Activated CD4-positive, alpha-beta T cell treated with anti-CD3 and anti-CD28 coated beads, Interleukin-2, amount 50 U/mL, for 4 hours (primary cell): ENCODE measurements at regions not wholly inside any gene's neighbourhood (a gene's known extent, or its start where the extent isn't known, plus 50 kb on each side); places are given as distances from the start of the nearest gene placed in this dataset.

ENCODE experiments used
- DNase-seq, 2 experiments: peaks; one replicate each; pipeline ENCODE4 v3.0.0-alpha.2; 2020

DNA sequence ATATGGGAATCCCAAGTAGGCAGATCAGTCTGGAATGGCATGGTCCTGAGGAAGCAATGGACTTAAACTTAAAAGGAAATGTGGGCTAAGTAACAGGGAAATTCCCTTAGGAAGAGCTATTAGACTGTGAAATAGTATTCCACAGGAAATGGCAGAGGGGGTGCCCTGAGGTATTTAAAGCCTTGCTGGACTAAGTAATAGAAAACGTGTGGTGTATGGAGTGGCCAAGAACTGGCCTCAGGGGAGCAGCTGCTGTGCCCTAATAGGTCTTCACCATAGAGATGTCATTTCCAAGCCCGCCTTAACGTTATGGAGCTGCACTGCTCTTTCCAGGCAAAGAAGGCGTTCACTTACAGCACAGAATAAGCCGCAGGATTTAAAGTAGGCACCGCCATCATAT, 365.2 kb upstream of the ZMIZ1 start:
- DNase-seq = no peak

DNA sequence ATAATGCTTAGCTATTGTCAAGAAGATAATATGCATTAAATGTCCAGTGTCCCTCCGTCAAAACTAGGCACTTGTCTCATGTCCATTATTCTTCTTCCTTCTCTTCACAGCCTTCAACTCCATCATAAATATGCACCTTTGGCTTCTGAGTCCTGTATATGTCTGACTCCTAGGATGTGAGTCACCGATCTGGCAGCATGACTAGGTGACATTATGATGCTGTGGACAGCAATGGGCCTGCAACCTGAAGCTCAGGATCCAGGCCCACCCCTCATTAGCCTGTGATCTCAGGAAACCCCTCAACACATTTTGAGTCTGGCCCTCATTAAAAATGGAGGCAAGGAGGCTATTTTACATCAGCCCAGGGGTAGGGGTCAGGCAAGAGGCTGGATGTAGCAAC, 362.5 kb upstream of the ZMIZ1 start:
- DNase-seq = no peak

DNA sequence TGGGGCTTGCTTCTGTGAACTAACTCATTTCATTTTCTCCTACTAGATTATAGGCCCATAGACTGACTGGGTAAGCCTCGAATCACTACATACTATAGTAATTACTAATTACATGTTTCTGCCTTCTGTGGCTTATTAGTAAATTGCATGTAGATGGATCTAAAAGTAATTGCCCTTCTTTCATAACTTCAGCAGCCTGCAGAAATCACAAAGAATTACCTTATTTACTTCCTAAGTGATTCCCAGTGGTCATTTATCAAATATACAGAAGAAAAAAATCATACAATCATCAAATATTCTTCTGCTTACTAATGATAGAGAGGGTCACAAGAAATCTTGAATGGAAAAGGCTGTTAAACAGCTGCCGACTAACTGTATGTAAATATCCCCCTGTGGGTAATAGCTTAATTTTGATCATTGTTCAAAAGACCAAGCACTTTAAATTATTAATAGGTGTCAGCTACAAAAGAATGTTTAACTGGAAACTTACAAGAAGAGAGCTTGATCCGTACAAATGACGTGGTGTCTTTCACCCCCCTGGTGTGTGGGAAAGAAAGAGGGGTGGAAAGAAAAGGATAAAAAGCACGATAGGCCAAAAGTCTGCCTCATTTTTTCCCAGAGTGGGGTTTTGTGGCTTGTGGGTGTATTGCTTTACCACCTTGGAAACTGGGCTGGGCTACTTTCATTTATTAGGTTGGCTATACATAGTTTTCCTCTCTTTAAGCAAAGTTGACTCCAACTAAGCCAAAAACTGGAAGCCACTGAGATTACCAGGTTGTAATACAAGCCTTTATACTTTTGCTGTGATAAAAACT, 361.8 kb upstream of the ZMIZ1 start:
- DNase-seq = no peak

DNA sequence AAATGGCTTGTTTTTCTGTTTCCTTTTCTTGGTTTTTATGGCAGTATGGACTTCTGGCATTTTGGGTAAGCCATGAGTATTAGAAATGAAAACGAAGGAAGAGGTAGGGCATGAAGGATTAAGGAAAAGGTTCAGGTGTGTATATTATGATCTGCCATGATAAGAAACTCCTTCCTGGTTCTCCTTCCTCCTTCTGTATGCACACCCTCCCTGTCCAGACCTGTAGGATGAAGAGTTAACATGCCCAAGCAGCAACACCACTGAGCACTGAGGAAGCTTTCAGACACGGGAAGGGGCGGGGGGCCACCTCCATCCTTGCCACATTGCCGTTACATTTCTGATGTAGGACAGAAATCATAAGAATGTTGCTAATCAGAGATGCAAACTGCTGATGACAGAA, 361.0 kb upstream of the ZMIZ1 start:
- no peak for DNase-seq

DNA sequence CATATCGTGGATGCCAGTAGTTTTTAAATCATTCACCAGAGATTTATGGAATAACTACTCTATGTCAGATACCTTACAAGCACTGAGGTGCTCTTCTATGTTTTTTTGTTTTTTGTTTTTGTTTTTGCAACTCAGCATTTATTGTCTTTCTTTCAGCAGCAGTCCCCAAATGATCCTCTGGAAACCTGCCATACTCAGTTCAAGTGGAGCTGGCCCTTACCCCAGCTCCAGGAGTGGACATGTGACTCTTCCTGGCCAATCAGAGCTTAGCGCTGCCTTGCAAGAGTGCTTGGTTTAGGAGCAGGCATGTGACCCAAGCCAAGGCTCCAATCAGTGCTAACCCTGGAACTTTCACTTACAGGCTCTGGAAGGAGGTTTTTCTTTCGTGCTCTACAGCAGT, 356.6 kb upstream of the ZMIZ1 start:
- no peak for DNase-seq

DNA sequence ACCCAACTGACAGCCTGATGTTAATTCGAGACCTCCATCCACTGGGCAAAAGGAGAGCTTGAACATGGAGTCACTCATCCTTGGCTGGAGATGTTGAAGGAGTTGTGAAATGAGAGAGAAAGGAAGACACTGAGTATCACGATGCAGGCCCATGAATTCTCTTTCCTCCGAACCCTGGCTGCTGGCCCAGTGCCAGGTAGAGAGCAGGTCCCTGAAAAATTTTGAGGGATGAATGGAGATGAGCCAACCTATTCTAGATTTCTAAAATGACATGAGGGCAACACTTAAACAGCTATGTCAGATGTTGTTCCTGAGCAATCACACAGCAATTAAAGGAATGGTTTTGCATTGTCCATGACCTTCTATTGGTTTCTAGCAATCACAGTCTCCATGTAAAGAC, 355.1 kb upstream of the ZMIZ1 start:
- no peak for DNase-seq

DNA sequence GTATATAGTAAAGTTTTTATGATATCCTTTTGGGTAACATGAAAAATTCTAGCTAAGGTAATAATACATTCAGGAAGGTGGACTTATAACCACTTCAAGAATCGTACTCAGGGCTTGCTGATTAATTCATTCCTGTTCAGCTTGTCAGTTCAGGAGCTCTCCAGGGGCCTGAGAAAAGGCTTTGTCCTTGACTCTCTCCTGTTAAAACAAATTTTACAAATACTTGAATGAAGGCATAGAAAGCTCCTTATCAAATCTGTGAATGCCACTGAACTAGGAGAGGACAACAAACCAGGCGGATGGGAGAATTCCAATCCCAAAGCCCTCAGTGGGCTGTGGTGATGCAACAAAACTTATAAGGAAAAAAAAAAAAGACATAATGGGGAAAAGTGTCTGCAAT, 354.5 kb upstream of the ZMIZ1 start:
- no peak for DNase-seq

DNA sequence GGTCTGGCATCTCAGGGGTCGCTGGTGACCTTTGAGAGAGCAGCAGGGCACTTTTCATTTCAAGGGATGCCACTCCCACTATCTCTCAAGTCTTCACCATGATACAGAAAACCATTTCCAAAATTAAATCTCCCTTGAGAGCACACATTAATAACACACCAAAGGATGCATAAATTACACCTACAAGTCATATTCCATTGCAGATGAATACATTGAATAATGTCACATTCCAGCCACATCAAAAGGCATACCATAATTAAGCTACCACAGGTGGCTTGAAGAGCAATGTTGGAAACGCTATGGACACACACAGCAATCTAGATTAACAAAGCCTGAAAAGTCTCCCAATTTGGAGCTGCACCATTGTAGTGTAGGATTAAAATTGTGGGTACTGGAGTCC, 353.3 kb upstream of the ZMIZ1 start:
- DNase-seq = no peak

DNA sequence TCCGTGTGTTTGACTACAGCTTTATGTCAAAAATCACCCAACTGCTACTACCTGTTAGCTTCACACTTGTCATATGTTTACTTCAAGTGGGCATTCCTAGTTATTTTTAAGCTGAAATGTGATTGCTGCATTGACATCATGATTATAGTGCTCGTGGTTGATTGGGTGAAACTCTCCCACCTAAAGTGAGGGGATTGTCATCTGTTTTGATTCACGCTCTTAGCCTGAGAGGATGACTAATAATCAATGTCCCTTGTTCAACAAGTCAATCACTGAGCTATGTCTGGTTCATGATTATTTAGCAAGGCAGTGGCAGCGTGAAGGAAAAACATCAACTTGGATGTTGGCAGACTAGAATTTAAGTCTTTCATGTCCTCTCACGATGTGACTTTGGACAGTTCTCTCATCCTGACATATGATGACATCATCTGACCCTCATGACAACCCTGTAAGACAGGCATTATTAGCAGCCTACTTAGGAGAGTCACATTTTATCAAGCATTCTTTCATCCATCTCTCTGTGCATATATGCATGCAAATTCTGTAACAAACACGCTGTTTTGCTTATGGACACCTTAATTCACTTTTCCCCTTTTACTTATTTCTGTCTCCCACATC, 352.6 kb upstream of the ZMIZ1 start:
- no peak for DNase-seq

DNA sequence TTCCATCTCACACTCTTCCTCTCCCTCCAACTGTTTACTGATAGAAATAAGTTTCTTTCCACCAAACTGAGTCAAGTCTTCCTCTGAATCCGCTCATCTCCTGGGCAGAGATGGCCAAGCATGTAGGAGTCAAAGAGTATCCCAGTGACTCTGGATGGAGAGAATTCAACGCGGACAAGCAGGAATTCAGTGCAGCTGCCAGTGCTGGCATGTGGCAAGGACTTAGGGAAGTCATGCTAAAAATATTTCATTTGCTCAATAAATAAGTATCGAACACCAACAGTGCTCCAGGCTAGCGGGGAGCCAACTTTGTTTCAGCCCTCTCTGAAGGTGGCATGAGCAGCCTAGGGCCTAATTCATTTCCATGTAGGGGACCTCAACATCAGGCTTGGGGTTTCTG, 351.6 kb upstream of the ZMIZ1 start:
- no peak for DNase-seq

DNA sequence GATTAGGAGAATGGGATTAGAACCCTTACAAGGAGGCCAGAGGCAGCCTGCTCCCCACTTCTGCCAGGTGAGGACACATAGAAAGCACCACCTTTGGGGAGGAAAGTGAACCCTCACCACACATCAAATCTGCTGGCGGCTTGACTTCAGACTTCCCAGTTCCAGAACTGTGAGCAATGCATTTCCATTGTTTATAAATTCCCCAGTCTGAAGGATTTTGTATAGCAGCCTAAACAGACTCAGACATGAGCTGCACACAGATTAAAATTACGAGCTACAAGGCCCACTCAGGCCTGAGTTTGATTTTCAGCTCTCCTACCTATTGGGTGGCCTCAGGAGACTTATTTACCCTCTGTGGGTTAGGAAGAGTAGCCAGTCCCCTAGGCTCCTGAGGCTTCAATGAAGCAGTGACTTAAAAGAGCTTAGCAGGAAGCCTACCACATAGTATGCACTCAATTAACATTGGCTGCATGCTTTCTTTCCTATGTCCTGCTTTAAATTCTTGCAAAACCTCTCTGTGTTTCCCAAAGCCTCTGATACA, 350.7 kb upstream of the ZMIZ1 start:
- no peak for DNase-seq

DNA sequence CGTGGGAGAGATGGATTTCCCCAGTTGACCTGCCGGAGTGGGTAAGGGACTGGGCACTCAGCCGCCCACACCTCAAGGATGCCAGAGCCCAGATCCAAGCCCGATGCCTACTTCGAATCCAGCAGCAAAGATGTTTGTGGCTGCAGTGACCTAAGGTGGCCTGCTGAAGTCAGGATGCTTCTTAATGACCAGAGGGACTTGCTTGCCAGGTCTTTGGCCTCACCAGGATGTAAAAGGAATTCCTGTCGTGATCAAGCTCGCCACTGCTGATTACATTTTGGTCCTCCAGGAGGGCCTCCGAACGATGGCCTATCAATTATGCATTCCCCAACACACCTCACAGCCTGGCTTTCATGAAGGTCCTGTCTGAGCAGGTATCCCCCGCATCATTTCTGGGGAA, 349.5 kb upstream of the ZMIZ1 start:
- no peak for DNase-seq

DNA sequence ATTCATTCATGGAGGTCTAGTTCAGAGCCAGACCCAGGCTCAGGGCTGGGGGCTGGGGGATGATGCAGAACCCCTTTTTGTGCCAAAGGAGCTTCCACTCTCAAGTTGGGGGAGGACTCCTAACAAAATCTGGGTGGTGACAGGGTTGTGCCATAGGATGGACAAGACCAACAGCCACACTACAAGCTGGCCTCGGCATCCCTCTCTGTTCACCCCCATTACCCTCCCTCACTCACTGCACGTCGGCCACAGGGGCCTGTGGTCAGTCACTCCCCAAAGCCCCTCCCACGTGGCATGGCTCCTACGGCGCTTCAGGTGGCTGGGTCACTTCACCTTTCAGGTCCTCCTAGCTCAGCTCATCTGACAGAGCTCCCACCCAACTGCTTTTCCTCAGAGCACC, 348.7 kb upstream of the ZMIZ1 start:
- DNase-seq = no peak

DNA sequence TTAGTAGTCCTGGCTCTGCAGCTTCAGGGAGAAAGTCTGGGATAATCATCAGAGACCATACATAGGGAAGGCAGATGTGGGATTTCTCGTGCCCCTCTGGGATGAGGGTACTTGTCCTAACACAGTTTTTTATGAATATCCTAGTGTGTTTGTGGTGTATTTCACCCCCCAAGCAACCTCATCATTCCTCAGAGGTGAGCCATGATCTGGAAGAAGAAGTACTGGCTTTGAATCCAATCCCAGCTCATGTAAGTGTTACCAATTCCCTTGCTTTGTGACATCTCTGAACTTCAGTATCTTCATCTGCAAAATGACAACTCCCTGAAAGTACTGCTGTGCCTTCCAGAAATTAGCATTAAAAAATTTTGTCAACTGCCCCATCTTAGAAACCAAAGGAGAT, 347.5 kb upstream of the ZMIZ1 start:
- no peak for DNase-seq

DNA sequence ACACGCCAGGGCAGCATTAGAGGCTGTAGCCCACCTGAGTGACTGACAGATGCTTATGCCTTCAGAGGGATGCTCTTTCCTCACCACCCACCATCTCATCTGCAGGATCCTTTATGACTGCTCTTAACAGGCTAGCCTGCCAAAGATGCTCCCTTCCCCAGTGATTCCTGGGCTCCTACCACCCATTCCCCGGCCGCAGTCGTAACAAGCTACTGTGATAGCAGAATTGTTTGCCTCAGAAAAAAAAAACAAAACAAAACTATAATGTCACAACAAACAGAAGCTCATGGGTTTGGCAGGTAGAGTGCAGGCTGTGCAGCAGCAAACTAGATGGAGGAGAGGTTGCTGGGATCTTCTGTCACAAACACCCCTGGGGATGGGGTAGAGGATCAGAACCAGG, 343.9 kb upstream of the ZMIZ1 start:
- no peak for DNase-seq

DNA sequence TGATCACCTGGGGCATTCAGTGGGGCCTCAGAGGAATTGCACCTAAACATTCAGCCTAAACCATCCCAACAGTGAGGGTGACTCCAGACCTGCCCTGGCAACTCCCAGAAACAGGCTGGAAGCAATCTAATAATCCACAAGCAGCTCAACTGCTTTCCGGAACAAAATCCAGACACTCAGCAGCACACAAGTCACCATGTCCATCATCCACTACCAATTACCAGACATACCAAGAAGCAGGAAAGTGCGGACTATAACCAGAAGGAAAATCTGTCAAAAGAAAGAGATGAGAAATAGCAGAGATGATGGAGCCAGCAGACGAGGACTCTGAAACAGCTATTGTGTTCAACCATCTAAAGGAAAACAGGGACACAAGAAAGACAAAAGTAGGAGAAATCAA, 342.6 kb upstream of the ZMIZ1 start:
- DNase-seq = no peak

DNA sequence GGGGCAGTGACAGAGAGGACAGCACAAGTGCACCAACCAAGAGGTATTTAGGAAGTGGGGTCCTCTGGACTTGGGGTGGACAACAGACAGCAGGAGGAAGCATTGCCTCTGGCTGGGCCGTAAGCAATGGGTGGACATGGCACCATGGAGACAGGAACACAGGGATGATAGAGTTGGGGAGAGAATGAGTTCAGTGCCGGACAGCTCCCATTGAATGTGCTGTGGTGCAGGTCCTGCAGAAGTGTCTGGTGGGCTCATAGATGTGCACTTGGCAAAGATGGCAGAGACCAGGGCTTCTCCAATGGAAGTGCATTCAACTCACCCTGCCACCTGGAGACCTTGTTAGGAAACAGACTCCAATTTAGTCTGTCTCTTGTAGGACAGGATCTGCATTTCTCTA, 341.5 kb upstream of the ZMIZ1 start:
- no peak for DNase-seq

DNA sequence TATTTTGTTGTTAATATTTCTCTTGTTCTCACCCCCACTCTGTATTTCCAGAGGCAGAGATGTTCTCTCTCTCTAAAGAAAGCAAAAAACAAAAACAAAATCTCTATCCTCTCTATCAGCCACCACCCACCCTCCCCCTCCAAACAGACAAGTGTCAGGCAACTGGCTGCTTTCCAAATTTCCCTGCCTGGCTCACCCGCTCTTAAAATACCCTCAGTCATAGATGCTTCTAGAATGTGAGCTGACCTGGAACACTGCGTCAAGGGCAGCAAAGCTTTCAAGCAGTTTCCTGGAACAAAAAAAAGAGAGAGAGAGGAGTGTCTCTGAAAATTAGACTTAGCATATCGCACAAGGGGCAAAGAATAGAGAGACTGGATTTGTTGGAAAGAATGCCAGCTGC, 341.0 kb upstream of the ZMIZ1 start:
- DNase-seq = no peak

DNA sequence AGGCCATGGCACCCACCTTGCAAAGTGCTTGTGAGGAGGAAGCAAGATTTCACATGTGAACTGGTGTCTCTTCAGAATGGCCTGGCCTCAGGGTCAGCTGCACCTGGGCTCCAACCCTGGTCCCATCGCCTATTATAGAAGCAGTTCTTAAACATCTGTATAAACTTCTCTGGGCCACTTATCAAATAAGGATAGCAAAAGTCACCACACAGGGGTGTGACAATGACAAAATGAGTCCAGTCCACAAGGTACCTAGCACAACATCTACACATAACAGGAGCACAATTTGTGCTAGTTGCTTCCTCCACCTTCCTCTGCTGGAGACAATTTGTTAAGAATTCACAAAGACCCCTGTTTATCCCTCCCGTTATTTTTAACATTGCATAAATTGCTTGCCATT, 340.6 kb upstream of the ZMIZ1 start:
- DNase-seq = no peak

DNA sequence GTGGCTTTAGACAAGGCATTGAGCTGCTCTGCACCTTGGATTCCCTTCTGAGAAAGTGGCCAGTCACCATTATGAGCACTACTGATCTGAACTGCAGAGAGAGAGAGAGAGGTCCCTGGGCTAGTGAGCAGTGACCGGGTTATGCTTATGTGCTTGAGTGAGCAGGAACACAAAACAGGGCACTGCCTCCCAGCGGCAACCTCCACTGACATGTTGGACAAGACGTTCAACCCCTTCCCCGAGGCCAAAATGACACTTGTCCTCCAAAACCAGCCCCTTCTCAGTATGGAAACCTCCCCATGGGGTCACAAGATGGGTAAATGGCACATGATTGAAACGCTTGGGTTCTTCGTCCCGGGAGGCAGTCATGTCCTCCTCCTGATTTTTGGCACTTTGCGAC, 339.4 kb upstream of the ZMIZ1 start:
- no peak for DNase-seq

DNA sequence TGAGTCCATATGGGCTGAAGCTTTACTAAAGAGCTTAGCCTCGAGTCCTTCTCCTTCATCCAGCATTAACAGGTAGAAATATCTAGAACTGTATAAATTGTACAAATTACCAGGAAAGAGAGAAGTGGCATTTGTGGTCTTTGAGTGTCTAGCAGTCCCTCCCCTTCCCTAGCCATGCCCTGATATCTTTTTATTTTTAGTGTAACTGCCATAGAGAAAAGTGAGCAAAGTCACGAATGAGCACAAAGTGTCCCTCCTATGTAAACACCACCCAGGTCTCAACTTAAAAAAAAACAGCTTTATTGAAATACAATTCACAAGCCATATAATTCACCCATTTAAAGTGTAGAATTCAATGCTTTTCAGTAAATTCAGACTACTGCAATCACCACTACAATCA, 339.0 kb upstream of the ZMIZ1 start:
- no peak for DNase-seq

DNA sequence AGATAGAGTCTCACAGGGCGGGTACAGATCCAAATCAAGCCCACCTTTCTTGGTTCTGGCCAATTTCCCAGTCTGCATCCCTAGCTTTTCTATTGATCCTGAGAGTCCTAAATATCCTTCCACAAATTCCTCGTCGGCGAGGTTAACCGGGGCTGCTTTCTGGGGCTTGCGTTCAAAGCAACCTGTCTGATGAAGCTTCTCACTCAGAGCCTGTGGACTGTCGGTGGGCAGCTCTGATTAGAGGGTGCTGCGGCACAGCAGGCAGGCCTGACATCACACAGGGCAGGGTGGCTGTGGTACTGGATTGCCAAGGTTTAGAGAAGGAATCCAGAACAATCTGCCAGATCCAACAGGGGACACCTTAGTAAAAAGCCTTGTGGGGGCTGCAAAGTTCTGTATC, 338.0 kb upstream of the ZMIZ1 start:
- DNase-seq = no peak

DNA sequence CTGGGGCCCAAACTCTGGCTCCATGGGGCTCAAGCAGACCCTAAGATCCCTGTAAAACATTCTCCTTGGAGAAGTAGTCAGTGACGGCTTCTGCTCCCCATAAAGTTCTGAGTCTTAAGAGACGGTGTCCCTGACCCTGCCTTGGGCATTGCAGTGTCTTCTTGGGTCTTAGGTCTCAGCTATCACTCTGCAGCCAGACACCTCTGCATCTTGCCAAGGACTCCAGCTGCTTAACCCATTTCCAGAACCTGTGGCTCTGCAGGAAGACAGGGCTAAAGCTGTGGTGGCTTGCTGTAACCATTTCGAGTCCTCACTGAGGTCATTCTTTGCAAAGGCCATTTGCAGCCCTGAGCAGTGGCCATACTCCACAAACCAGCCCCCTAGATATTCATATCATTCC, 337.1 kb upstream of the ZMIZ1 start:
- no peak for DNase-seq

DNA sequence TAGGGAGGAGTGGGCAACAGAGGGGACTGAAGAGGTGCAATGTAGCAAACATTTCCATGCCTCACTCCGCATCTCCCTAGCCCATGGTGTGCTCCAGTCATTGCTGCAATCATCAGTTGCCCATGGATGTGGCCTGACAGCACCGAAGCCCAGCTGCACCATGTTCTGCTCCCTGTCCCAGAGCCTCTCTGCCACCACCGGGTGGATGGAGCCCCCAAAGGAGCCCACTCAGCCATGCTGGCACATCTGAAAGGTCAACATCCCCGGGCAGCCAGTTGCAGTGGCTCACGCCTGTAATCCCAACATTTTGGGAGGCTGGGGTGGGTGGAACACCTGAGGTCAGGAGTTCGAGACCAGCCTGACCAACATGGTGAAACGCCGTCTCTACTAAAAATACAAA, 336.4 kb upstream of the ZMIZ1 start:
- no peak for DNase-seq
